B cell (primary cell): ENCODE measurements at regions not wholly inside any gene's neighbourhood (a gene's known extent, or its start where the extent isn't known, plus 50 kb on each side); places are given as distances from the start of the nearest gene placed in this dataset.

Source experiments
- ATAC-seq: fragments of 200-7000 bp; cut with Tn5 transposase; one replicate; pipeline ENCODE4 v1.10.0; 2021; ENCODE audit warnings: low read depth, mild to moderate bottlenecking, moderate number of reproducible peaks, moderate library complexity
- CTCF ChIA-PET: fragments of 350-600 bp; sonication (Branson Sonifier 250); formaldehyde crosslinking; loops from one replicate; lab custom pipeline; 2021; ENCODE audit warnings: antibody characterized with exemption, inconsistent platforms; lab: Charles Lee
- POLR2A ChIA-PET: fragments of 350-600 bp; sonication (Branson Sonifier 250); formaldehyde crosslinking; loops from one replicate; lab custom pipeline; 2021; ENCODE audit warnings: antibody characterized with exemption; lab: Charles Lee
- DNase-seq: peaks from one replicate; pipeline ENCODE4 v3.0.0; 2013
- H2AFZ ChIP-seq: 2 replicates; pipeline ENCODE4 v1.6.1; 2012; ENCODE audit warnings: mild to moderate bottlenecking, low read depth, low read length; ENCODE audit not compliant: insufficient read depth, poor library complexity, severe bottlenecking
- H3K27ac ChIP-seq, 2 donors: 1 replicate in 1 of 2; 2 replicates in 1 of 2; pipeline ENCODE4 v1.5.1; 2012 to 2013; ENCODE audit warnings: low read length in 2 of 2, mild to moderate bottlenecking in 2 of 2, moderate library complexity in 1 of 2
- H3K27me3 ChIP-seq, 4 experiments: fragments of 200-600 bp in 1 of 4; sonication (generic) in 1 of 4; replicated peaks in 1 of 4; 1 replicate in 2 of 4; 2 replicates in 2 of 4; pipeline versions ENCODE4 v1.6.1 to v1.7.0; 2013 to 2016; ENCODE audit warnings: low read length in 3 of 4, mild to moderate bottlenecking in 2 of 4, mixed read lengths in 1 of 4, moderate library complexity in 1 of 4; ENCODE audit not compliant: insufficient read depth in 4 of 4, control insufficient read depth in 3 of 4; ENCODE audit errors: control extremely low read depth in 1 of 4
- H3K36me3 ChIP-seq, 2 experiments: replicated peaks in 1 of 2; 1 replicate in 1 of 2; 2 replicates in 1 of 2; pipeline versions ENCODE4 v1.6.1 to v1.7.1; 2013; ENCODE audit warnings: low read length in 1 of 2; ENCODE audit not compliant: insufficient read depth in 2 of 2, control insufficient read depth in 1 of 2; ENCODE audit errors: control extremely low read depth in 1 of 2, extremely low read depth in 1 of 2
- H3K4me1 ChIP-seq, 2 donors: fragments of 200-600 bp in 1 of 2; sonication (generic) in 1 of 2; 1 replicate in 1 of 2; 2 replicates in 1 of 2; pipeline versions ENCODE4 v1.5.1 to v1.6.1; 2013 to 2017; ENCODE audit warnings: low read length in 2 of 2; ENCODE audit not compliant: control insufficient read depth in 2 of 2, insufficient read depth in 2 of 2
- H3K4me2 ChIP-seq: replicated peaks from 2 replicates; pipeline ENCODE3; 2012; ENCODE audit warnings: mild to moderate bottlenecking, low read depth, low read length; ENCODE audit not compliant: poor library complexity, severe bottlenecking
- H3K4me3 ChIP-seq, 5 experiments: fragments of 200-600 bp in 1 of 5; sonication (generic) in 1 of 5; 1 replicate in 3 of 5; 2 replicates in 2 of 5; pipeline versions ENCODE4 v1.5.1 to v1.7.0; 2011 to 2016; ENCODE audit warnings: low read length in 4 of 5, mild to moderate bottlenecking in 4 of 5, low read depth in 2 of 5, control low read depth in 1 of 5, moderate library complexity in 1 of 5; ENCODE audit not compliant: insufficient read depth in 1 of 5; ENCODE audit errors: control extremely low read depth in 1 of 5, extremely low read depth in 1 of 5
- H3K79me2 ChIP-seq: fragments of 200-600 bp; sonication (generic); one replicate; pipeline ENCODE4 v1.6.0; 2016; ENCODE audit warnings: low read length; ENCODE audit not compliant: control insufficient read depth, insufficient read depth
- H3K9ac ChIP-seq: fragments of 200-600 bp; sonication (generic); 2 replicates; pipeline ENCODE4 v1.6.1; 2017; ENCODE audit warnings: mild to moderate bottlenecking, low read length, moderate library complexity
- H3K9me3 ChIP-seq, 3 donors: one replicate each; pipeline versions ENCODE4 v1.6.1 to v1.7.1; 2013; ENCODE audit warnings: low read length in 2 of 3; ENCODE audit not compliant: control insufficient read depth in 2 of 3, insufficient read depth in 1 of 3; ENCODE audit errors: control extremely low read depth in 1 of 3
- H4K20me1 ChIP-seq: 2 replicates; pipeline ENCODE4 v1.6.0; 2012; ENCODE audit warnings: mild to moderate bottlenecking, low read length; ENCODE audit not compliant: insufficient read depth, control insufficient read depth, poor library complexity, severe bottlenecking
- H3K27ac Mint-ChIP-seq: one replicate; pipeline ENCODE4 v1.8.0; 2021; ENCODE audit warnings: mixed read lengths
- H3K27me3 Mint-ChIP-seq: one replicate; pipeline ENCODE4 v1.8.0; 2021; ENCODE audit warnings: mixed read lengths
- H3K4me1 Mint-ChIP-seq: one replicate; pipeline ENCODE4 v1.8.0; 2021; ENCODE audit warnings: mixed read lengths
- H3K4me3 Mint-ChIP-seq: one replicate; pipeline ENCODE4 v1.8.0; 2021; ENCODE audit warnings: mixed read lengths
- H3K9me3 Mint-ChIP-seq: one replicate; pipeline ENCODE4 v1.8.0; 2022; ENCODE audit warnings: mixed read lengths; ENCODE audit not compliant: insufficient read depth
- CTCF ChIP-seq: fragments of 200-600 bp; IDR thresholded peaks from one replicate; pipeline ENCODE4 v1.8.0; 2022; ENCODE audit warnings: antibody characterized with exemption, mild to moderate bottlenecking
- EZH2 ChIP-seq: IDR thresholded peaks from 2 replicates; pipeline ENCODE4 v1.6.1; 2012; ENCODE audit warnings: borderline replicate concordance, low read depth, mild to moderate bottlenecking, moderate library complexity, low read length; ENCODE audit not compliant: insufficient read depth, poor library complexity, severe bottlenecking
- WGBS: methylation state at CpG from one replicate; pipeline ENCODE4 v1.1.5; 2013; ENCODE audit warnings: missing lambda C conversion rate; ENCODE audit not compliant: insufficient coverage; 5-methylcytosine and 5-hydroxymethylcytosine counted together
- intact Hi-C: fragments of 100-400 bp; cut with micrococcal nuclease; formaldehyde crosslinking; loops from one replicate; pipeline ENCODE4 v1.10.0; 2022

GRCh38 chr2:228602288-228602687 lies 420.8 kb upstream of the SPHKAP start:
- Histone ChIP-seq H3K27ac (no peak overlapping the region), H3K4me3 (no peak overlapping the region), H3K4me1 (no peaks in the 10 kb centered on the region), H4K20me1 (no peaks in the 10 kb centered on the region), H3K9ac (no peak overlapping the region), H3K36me3 (no peaks in the 10 kb centered on the region), H3K79me2 (no peaks in the 10 kb centered on the region), H2AFZ (no peak overlapping the region), H3K9me3 (no peaks in the 10 kb centered on the region), H3K4me2 (no peak overlapping the region), H3K27me3 (no peaks in the 10 kb centered on the region)
- ChIA-PET CTCF (no interaction called here), POLR2A (no interaction called here)
- intact Hi-C loops = no loop called here
- Mint-ChIP-seq H3K9me3 (peaks cover 2% of the 10 kb centered on the region), H3K27me3 (no peaks in the 10 kb centered on the region), H3K4me1 (no peaks in the 10 kb centered on the region), H3K27ac (no peak overlapping the region), H3K4me3 (no peak overlapping the region)
- TF ChIP-seq EZH2 (no peak), CTCF (no peak)
- ATAC-seq (no peak), DNase-seq (no peak)
- 71% methylated on average over 1 of the region's 2 CpGs for WGBS

DNA sequence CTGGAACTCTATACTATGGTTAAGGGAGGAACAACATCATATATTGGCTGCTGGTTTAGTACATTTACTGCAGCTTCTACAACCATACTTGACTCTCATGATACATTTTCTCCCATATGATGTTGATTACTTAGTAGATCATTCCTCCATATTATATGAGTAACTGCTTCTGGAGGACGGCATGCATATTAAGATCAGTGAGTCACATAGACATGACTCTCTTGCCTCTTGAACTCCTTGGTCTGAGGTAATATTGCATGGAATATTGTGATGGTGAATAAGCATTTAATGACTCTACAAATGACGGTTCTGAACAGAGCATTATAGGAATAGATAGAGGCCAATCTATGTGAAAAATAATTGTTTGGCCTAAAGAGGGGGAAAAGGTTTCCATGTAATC lies 418.8 kb upstream of the SPHKAP start:
- CTCF ChIA-PET = no interaction called here
- H3K4me1 ChIP-seq = no peaks in the 10 kb centered on the region
- H2AFZ ChIP-seq = no peak overlapping the region
- no peaks in the 10 kb centered on the region for H3K9me3 ChIP-seq
- ATAC-seq (no peak), DNase-seq (no peak)
- H3K4me3 Mint-ChIP-seq = no peak overlapping the region
- no peaks in the 10 kb centered on the region for H3K27me3 Mint-ChIP-seq
- no peak overlapping the region for H3K9ac ChIP-seq
- H4K20me1 ChIP-seq = no peaks in the 10 kb centered on the region
- no peak overlapping the region for H3K4me2 ChIP-seq
- H3K27ac ChIP-seq = no peak overlapping the region
- no peaks in the 10 kb centered on the region for H3K27me3 ChIP-seq
- H3K79me2 ChIP-seq = no peaks in the 10 kb centered on the region
- POLR2A ChIA-PET = no interaction called here
- no peak overlapping the region for H3K27ac Mint-ChIP-seq
- H3K4me1 Mint-ChIP-seq = no peaks in the 10 kb centered on the region
- TF ChIP-seq CTCF (no peak), EZH2 (no peak)
- no peak overlapping the region for H3K4me3 ChIP-seq
- H3K9me3 Mint-ChIP-seq = peaks cover 2% of the 10 kb centered on the region
- WGBS = 90% methylated on average over 2 of the region's 2 CpGs
- no peaks in the 10 kb centered on the region for H3K36me3 ChIP-seq
- intact Hi-C loops = no loop called here
